K562 (cell line): ENCODE measurements at regions not wholly inside any gene's neighbourhood (a gene's known extent, or its start where the extent isn't known, plus 50 kb on each side); places are given as distances from the start of the nearest gene placed in this dataset.

Experiments
- ATAC-seq: fragments of 200-7000 bp; cut with Tn5 transposase; 3 replicates; pipeline ENCODE4 v1.9.1; 2020; ENCODE audit warnings: moderate library complexity
- BruUV-seq: library from RNA; stranded (reverse); fragments of 400-500 nt; replicated peaks from 2 replicates; lab custom pipeline; 2021; lab: Mats Ljungman, UMichigan
- CTCF ChIA-PET: fragments of 300-600 bp; formaldehyde crosslinking; extraction: SDS; loops from one replicate; lab custom pipeline; 2021; ENCODE audit warnings: low intra/inter-chr PET ratio; lab: Yijun Ruan, JAX
- POLR2A ChIA-PET: fragments of 300-600, 350-650 bp; sonication (Branson Sonifier 250); formaldehyde crosslinking; extraction: SDS; loops from one replicate; lab custom pipeline; 2021; ENCODE audit warnings: antibody characterized with exemption, inconsistent platforms; lab: Yijun Ruan, JAX
- DNase-seq, 4 experiments: peaks; one replicate each; pipeline versions ENCODE4 v3.0.0 to v3.0.0-alpha.2; 2011 to 2018; ENCODE audit warnings: low spot score in 3 of 4, mixed read lengths in 3 of 4; ENCODE audit errors: extremely low read depth in 1 of 4
- FAIRE-seq: peaks from 2 replicates; lab custom pipeline; 2011; peaks lifted over from hg19 to GRCh38; lab: Jason Lieb, UNC
- H2AFZ ChIP-seq: 2 replicates; pipeline ENCODE4 v1.6.0; 2011; ENCODE audit warnings: low read depth, low read length, control low read depth, inconsistent platforms
- H3K27ac ChIP-seq: fragments of 200-600 bp; 3 replicates; pipeline ENCODE4 v1.8.0; 2011; ENCODE audit warnings: low read depth, mild to moderate bottlenecking, control low read depth, inconsistent platforms, low read length, moderate library complexity, mixed read lengths; ENCODE audit errors: extremely low read depth
- H3K27me3 ChIP-seq, 2 experiments: fragments of 300-600 bp in 1 of 2; 2 replicates in 1 of 2; 3 replicates in 1 of 2; pipeline versions ENCODE4 v1.6.0 to v1.8.0; 2011; ENCODE audit warnings: inconsistent platforms in 2 of 2, low read length in 2 of 2, mild to moderate bottlenecking in 1 of 2, mixed read lengths in 1 of 2, moderate library complexity in 1 of 2; ENCODE audit not compliant: control insufficient read depth in 2 of 2, insufficient read depth in 2 of 2
- H3K36me3 ChIP-seq: fragments of 300-600 bp; 3 replicates; pipeline ENCODE4 v1.8.0; 2011; ENCODE audit warnings: mild to moderate bottlenecking, low read length, inconsistent platforms; ENCODE audit not compliant: control insufficient read depth, insufficient read depth
- H3K4me1 ChIP-seq, 2 experiments: fragments of 200-600 bp in 1 of 2; replicated peaks in 1 of 2; 2 replicates in 1 of 2; 3 replicates in 1 of 2; pipeline versions ENCODE4 v1.5.1 to v1.8.0; 2011; ENCODE audit warnings: inconsistent platforms in 2 of 2, low read length in 2 of 2, mild to moderate bottlenecking in 1 of 2, mixed read lengths in 1 of 2, moderate library complexity in 1 of 2; ENCODE audit not compliant: control insufficient read depth in 2 of 2, insufficient read depth in 2 of 2
- H3K4me2 ChIP-seq: 2 replicates; pipeline ENCODE4 v1.6.1; 2011; ENCODE audit warnings: low read length, control low read depth, inconsistent platforms, mixed read lengths; ENCODE audit not compliant: insufficient read depth
- H3K4me3 ChIP-seq: fragments of 200-600 bp; sonication (generic), shearing (Covaris generic); 2 replicates; pipeline ENCODE4 v1.5.1; 2016; ENCODE audit warnings: control low read depth, inconsistent platforms
- H3K79me2 ChIP-seq: fragments of 200-600 bp; 3 replicates; pipeline ENCODE4 v1.8.0; 2011; ENCODE audit warnings: low read length, inconsistent platforms; ENCODE audit not compliant: control insufficient read depth, insufficient read depth
- H3K9ac ChIP-seq, 2 experiments: 2 replicates each; pipeline versions ENCODE4 v1.6.0 to v1.6.1; 2011; ENCODE audit warnings: low read depth in 2 of 2, low read length in 2 of 2, control low read depth in 1 of 2, inconsistent platforms in 1 of 2, mild to moderate bottlenecking in 1 of 2, mixed read lengths in 1 of 2; ENCODE audit not compliant: insufficient read depth in 1 of 2
- H3K9me1 ChIP-seq: one replicate; pipeline ENCODE4 v1.6.0; 2011; ENCODE audit warnings: inconsistent platforms, mild to moderate bottlenecking, low read length, moderate library complexity; ENCODE audit not compliant: control insufficient read depth, insufficient read depth
- H3K9me3 ChIP-seq: replicated peaks from 2 replicates; pipeline ENCODE4 v1.5.1; 2011; ENCODE audit warnings: low read depth, low read length, inconsistent platforms; ENCODE audit not compliant: control insufficient read depth, insufficient read depth
- H4K20me1 ChIP-seq: replicated peaks from 2 replicates; pipeline ENCODE4 v1.6.1; 2011; ENCODE audit warnings: low read length, inconsistent platforms, mixed read lengths; ENCODE audit not compliant: control insufficient read depth, insufficient read depth
- ATF1 ChIP-seq, 2 experiments: fragments of 450-650 bp in 1 of 2; IDR thresholded peaks; 2 replicates each; pipeline ENCODE4 v1.6.1; 2016; ENCODE audit warnings: missing compliant biosample characterization in 1 of 2, missing genetic modification characterization in 1 of 2
- HMG20B ChIP-seq: fragments of 250-450 bp; sonication (Bioruptor Pico); IDR thresholded peaks from 2 replicates; pipeline ENCODE4 v1.5.0; 2021; ENCODE audit warnings: mild to moderate bottlenecking
- JUN ChIP-seq, 2 experiments: sonication (generic) in 1 of 2; formaldehyde crosslinking in 1 of 2; IDR thresholded peaks; 2 replicates each; pipeline versions ENCODE4 v1.6.1 to v1.8.0; 2012 to 2022; ENCODE audit warnings: borderline replicate concordance in 2 of 2, mild to moderate bottlenecking in 2 of 2, improper control_type of control experiment in 1 of 2, low read depth in 1 of 2, low read length in 1 of 2, missing genetic modification reagents in 1 of 2
- KDM1A ChIP-seq, 2 experiments: fragments of 450-650 bp; IDR thresholded peaks; 2 replicates each; pipeline ENCODE4 v1.6.1; 2016; ENCODE audit warnings: mild to moderate bottlenecking in 2 of 2
- MCM7 ChIP-seq, 2 experiments: fragments of 450-650 bp; IDR thresholded peaks; 2 replicates each; pipeline ENCODE4 v1.6.1; 2016 to 2018
- NCOA1 ChIP-seq: fragments of 450-650 bp; IDR thresholded peaks from 2 replicates; pipeline ENCODE4 v1.6.1; 2016; ENCODE audit warnings: low read depth
- NFRKB ChIP-seq: fragments of 450-650 bp; IDR thresholded peaks from 2 replicates; pipeline ENCODE4 v1.6.1; 2016; ENCODE audit warnings: low read depth
- TCFL5 ChIP-seq: fragments of 250-450 bp; sonication (Bioruptor Pico); conservative IDR thresholded peaks from 2 replicates; pipeline ENCODE4 v1.6.1; 2021; ENCODE audit warnings: mild to moderate bottlenecking, moderate library complexity, matching md5 sums
- TSC22D4 ChIP-seq: fragments of 450-650 bp; IDR thresholded peaks from 2 replicates; pipeline ENCODE4 v1.6.1; 2016; ENCODE audit warnings: missing genetic modification characterization, missing biosample characterization, control low read depth
- YY1 ChIP-seq, 3 experiments: IDR thresholded peaks; 2 replicates each; pipeline ENCODE4 v1.6.1; 2011; ENCODE audit warnings: low read length in 2 of 3, mild to moderate bottlenecking in 2 of 3, moderate library complexity in 2 of 3, borderline replicate concordance in 1 of 3, control low read depth in 1 of 3, low read depth in 1 of 3; ENCODE audit not compliant: insufficient read depth in 3 of 3, insufficient replicate concordance in 2 of 3, control insufficient read depth in 1 of 3, insufficient read length in 1 of 3; ENCODE audit errors: extremely low read depth in 1 of 3
- ZBTB11 ChIP-seq, 3 experiments: fragments of 200-800 bp in 1 of 3; fragments of 250-450 bp in 1 of 3; fragments of 450-650 bp in 1 of 3; sonication (Bioruptor Pico) in 1 of 3; sonication (Bioruptor generic) in 1 of 3; formaldehyde crosslinking in 1 of 3; IDR thresholded peaks; 2 replicates each; pipeline versions ENCODE4 v1.6.1 to v1.8.0; 2016 to 2022; ENCODE audit warnings: mild to moderate bottlenecking in 2 of 3, missing genetic modification characterization in 2 of 3, missing compliant biosample characterization in 1 of 3, moderate library complexity in 1 of 3
- ZBTB17 ChIP-seq: fragments of 450-650 bp; formaldehyde crosslinking; IDR thresholded peaks from 2 replicates; pipeline ENCODE4 v1.4.0; 2020; ENCODE audit warnings: mild to moderate bottlenecking
- ZNF584 ChIP-seq: fragments of 200-800 bp; sonication (Bioruptor generic); IDR thresholded peaks from 2 replicates; pipeline ENCODE4 v1.6.1; 2016; ENCODE audit warnings: low read depth, mild to moderate bottlenecking, missing genetic modification characterization, missing compliant biosample characterization
- WGBS: fragments of 100-300 bp; shearing (Covaris generic); methylation state at CpG from one replicate; pipeline ENCODE4 v1.1.6; 2016; ENCODE audit warnings: low coverage, mixed read lengths; ENCODE audit not compliant: insufficient coverage; ENCODE audit errors: missing lambda C conversion rate; 5-methylcytosine and 5-hydroxymethylcytosine counted together
- in situ Hi-C: fragments of 300-500 bp; cut with MboI; formaldehyde crosslinking; loops from 4 replicates; pipeline ENCODE4 v1.15.0; 2018; ENCODE audit warnings: inconsistent platforms, mixed read lengths
- intact Hi-C: fragments of 100-400 bp; cut with micrococcal nuclease; formaldehyde crosslinking; loops from 2 replicates; pipeline ENCODE4 v1.14.2; 2022
- TF ChIP-seq, protein P1 (sequence below): fragments of 250-450 bp; sonication (Bioruptor Pico); IDR thresholded peaks from 2 replicates; pipeline ENCODE4 v1.5.0; 2020; ENCODE audit warnings: mild to moderate bottlenecking, borderline replicate concordance

DNA sequence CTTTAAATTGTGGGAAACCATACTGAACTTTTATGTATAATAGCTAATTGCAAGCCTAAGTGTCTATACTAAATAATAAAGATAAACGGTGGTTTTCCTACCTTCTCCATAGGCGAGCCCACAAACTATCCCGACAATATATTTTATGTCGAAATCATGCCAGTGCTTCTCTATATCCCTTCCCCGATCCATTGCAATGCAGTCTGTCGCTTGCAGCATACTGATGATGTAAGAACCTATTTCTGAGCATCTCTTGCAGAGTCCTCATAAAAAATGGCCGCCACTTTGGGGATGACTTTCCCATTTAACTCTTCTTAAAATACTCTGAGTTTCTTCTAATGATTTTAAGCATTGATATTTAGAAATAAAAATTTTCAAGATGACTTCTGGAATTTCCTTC is 58.1 kb upstream of the TLR3 start:
- no peaks in the 10 kb centered on the region for H3K79me2 ChIP-seq
- H2AFZ ChIP-seq, result no peak overlapping the region
- ChIA-PET POLR2A (no interaction called here), CTCF (no interaction called here)
- no peaks in the 10 kb centered on the region for H3K4me1 ChIP-seq
- under 1% methylated on average over 7 of the region's 7 CpGs for WGBS
- no TSS peak for BruUV-seq
- H3K4me3 ChIP-seq, result no peak overlapping the region
- FAIRE-seq, result no peak
- DNase-seq, result no peak
- no peaks in the 10 kb centered on the region for H4K20me1 ChIP-seq
- H3K9ac ChIP-seq, result no peak overlapping the region
- H3K4me2 ChIP-seq, result no peak overlapping the region
- no peaks in the 10 kb centered on the region for H3K9me3 ChIP-seq
- H3K9me1 ChIP-seq, result no peaks in the 10 kb centered on the region
- intact Hi-C loops (no loop called here), in situ Hi-C loops (no loop called here)
- ATAC-seq, result no peak
- no peak overlapping the region for H3K27ac ChIP-seq
- H3K36me3 ChIP-seq, result no peaks in the 10 kb centered on the region
- H3K27me3 ChIP-seq, result peaks cover 9 to 24% of the 10 kb centered on the region in 2 experiments; a peak in 4 of 5 replicates
- TF ChIP-seq JUN (IDR thresholded peaks at IDR 0.05; ENCODE audit: borderline replicate concordance, low read depth, low read length), result no peak
- no peak for TF ChIP-seq JUN (CRISPR knock-in tag; IDR thresholded peaks at IDR 0.05; ENCODE audit: borderline replicate concordance)
- TF ChIP-seq ZBTB11 (CRISPR knock-in tag; IDR thresholded peaks at IDR 0.05), result peak in 1 of 3 experiments; percentile 54; a peak in 2 of 6 replicates
- TF ChIP-seq KDM1A (IDR thresholded peaks at IDR 0.05), result no peak
- no peak for TF ChIP-seq MCM7 (IDR thresholded peaks at IDR 0.05)
- TF ChIP-seq YY1 (IDR thresholded peaks at IDR 0.05; ENCODE audit: borderline replicate concordance in 1 of 3, control insufficient read depth in 1 of 3, extremely low read depth in 1 of 3, insufficient read depth in 3 of 3, insufficient read length in 1 of 3, insufficient replicate concordance in 2 of 3, low read depth in 1 of 3, low read length in 2 of 3), result peak in 1 of 3 experiments; percentile 34
- no peak for TF ChIP-seq TCFL5 (CRISPR knock-in tag)
- TF ChIP-seq NCOA1, result no peak
- TF ChIP-seq ZBTB17 (CRISPR knock-in tag), result no peak
- TF ChIP-seq HMG20B, result no peak
- TF ChIP-seq, protein P1, sequence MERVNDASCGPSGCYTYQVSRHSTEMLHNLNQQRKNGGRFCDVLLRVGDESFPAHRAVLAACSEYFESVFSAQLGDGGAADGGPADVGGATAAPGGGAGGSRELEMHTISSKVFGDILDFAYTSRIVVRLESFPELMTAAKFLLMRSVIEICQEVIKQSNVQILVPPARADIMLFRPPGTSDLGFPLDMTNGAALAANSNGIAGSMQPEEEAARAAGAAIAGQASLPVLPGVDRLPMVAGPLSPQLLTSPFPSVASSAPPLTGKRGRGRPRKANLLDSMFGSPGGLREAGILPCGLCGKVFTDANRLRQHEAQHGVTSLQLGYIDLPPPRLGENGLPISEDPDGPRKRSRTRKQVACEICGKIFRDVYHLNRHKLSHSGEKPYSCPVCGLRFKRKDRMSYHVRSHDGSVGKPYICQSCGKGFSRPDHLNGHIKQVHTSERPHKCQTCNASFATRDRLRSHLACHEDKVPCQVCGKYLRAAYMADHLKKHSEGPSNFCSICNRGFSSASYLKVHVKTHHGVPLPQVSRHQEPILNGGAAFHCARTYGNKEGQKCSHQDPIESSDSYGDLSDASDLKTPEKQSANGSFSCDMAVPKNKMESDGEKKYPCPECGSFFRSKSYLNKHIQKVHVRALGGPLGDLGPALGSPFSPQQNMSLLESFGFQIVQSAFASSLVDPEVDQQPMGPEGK (CRISPR knock-in tag), result no peak
- no peak for TF ChIP-seq NFRKB
- no peak for TF ChIP-seq TSC22D4 (tag)
- TF ChIP-seq ZNF584 (CRISPR knock-in tag), result no peak
- TF ChIP-seq ATF1 (CRISPR knock-in tag; IDR thresholded peaks at IDR 0.05), result no peak
- TF ChIP-seq ATF1 (tag; IDR thresholded peaks at IDR 0.05), result peak; percentile 47
